ENCODE measurements at regions not wholly inside any gene's neighbourhood (a gene's known extent, or its start where the extent isn't known, plus 50 kb on each side); places are given as distances from the start of the nearest gene placed in this dataset.

DNA sequence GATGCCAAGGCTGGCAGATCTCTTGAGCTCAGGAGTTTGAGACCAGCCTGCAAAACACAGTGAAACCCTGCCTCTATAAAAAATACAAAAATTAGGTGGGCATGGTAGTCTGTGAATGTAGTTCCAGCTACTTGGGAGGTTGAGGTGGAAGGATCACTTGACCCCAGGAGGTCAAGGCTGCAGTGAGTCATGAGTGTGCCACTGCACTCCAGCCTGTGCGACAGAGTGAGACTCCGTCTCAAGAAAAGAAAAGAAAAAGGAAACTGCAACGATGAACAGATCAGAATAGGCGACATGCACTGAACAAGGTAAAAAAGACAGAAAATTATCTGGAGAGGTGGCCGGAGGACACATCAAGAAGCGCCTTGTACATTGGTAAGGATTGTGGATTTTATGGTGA, 273.7 kb upstream of the AMIGO2 start:
- Histone ChIP-seq H3K4me1 (no peaks in the 10 kb centered on the region), H3K27ac (no peak overlapping the region), H3K4me3 (no peak overlapping the region), H3K9me3 (no peaks in the 10 kb centered on the region), H3K27me3 (no peaks in the 10 kb centered on the region), H3K36me3 (no peaks in the 10 kb centered on the region)
- intact Hi-C loops (cut with DNase I), result no loop called here
- DNase-seq (ENCODE audit: low spot score in 2 of 2), result no peak
- TF ChIP-seq, protein P1, sequence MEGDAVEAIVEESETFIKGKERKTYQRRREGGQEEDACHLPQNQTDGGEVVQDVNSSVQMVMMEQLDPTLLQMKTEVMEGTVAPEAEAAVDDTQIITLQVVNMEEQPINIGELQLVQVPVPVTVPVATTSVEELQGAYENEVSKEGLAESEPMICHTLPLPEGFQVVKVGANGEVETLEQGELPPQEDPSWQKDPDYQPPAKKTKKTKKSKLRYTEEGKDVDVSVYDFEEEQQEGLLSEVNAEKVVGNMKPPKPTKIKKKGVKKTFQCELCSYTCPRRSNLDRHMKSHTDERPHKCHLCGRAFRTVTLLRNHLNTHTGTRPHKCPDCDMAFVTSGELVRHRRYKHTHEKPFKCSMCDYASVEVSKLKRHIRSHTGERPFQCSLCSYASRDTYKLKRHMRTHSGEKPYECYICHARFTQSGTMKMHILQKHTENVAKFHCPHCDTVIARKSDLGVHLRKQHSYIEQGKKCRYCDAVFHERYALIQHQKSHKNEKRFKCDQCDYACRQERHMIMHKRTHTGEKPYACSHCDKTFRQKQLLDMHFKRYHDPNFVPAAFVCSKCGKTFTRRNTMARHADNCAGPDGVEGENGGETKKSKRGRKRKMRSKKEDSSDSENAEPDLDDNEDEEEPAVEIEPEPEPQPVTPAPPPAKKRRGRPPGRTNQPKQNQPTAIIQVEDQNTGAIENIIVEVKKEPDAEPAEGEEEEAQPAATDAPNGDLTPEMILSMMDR (IDR thresholded peaks at IDR 0.05), result no peak

DNA sequence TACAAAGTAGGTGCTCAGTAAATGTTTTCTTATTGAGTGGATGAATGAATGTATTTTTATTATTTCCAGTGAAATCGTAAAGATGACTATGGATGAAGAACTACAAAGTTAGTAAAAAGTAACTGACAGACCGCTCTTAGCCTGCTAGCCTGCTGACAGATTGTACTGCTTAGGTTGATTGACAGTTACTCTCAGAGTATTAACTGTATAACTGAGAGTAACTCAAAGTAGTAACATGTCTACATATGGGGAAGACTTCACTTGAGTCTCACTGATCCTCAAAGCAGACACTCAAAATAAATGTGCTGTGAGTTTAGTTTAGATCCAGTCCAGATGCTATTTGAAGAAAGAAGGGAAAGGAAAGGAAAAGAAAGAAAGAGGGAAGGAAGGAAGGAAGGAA, 272.3 kb upstream of the AMIGO2 start:
- no peaks in the 10 kb centered on the region for H3K4me1 ChIP-seq
- no peak for DNase-seq (ENCODE audit: low spot score in 2 of 2)
- H3K9me3 ChIP-seq, result no peaks in the 10 kb centered on the region
- no peak overlapping the region for H3K4me3 ChIP-seq
- H3K36me3 ChIP-seq, result no peaks in the 10 kb centered on the region
- no peak overlapping the region for H3K27ac ChIP-seq
- no peaks in the 10 kb centered on the region for H3K27me3 ChIP-seq
- TF ChIP-seq, protein P1 (IDR thresholded peaks at IDR 0.05), result no peak
- intact Hi-C loops (cut with DNase I), result no loop called here

DNA sequence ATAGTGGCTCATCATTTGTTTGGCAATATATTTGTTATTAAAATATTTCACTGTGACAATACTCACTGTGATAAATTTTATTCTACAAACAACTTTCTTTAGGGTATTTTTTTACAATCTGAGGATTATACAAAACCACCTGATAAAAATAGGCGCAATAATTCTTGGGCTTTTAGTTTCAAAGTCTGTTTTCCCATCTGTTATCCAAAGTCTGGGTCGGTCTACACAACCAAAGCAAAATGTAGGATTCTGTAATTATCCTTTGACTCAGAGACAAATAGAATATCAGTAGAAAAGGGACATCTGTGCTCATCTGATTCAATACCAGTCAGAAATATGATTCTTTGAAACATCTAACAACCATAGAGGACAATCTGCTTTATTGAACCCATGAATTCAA, 271.8 kb upstream of the AMIGO2 start:
- Histone ChIP-seq H3K4me3 (no peak overlapping the region), H3K27me3 (no peaks in the 10 kb centered on the region), H3K4me1 (no peaks in the 10 kb centered on the region), H3K36me3 (no peaks in the 10 kb centered on the region), H3K27ac (no peak overlapping the region), H3K9me3 (no peaks in the 10 kb centered on the region)
- TF ChIP-seq, protein P1 (IDR thresholded peaks at IDR 0.05), result no peak
- no peak for DNase-seq (ENCODE audit: low spot score in 2 of 2)
- intact Hi-C loops (cut with DNase I), result no loop called here

DNA sequence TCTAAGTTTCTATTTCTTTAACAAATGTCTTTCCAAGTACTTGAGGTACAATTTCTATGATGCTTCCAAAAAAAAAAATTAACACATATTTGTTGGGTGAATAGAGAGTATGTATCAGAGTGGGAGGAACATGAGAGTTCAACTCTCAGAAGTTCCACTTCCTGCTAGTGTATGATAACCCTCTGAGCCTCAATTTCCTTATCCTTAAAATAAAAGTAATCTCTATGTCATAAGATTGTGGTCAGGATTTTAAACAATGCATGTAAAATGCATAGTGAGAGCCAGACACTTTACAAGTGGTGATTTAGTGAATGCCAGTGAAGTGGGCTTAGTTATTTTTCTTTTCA, 270.3 kb upstream of the AMIGO2 start:
- H3K4me3 ChIP-seq, result no peak overlapping the region
- no peak overlapping the region for H3K27ac ChIP-seq
- TF ChIP-seq, protein P1 (IDR thresholded peaks at IDR 0.05), result no peak
- no peak for DNase-seq (ENCODE audit: low spot score in 2 of 2)
- H3K27me3 ChIP-seq, result no peaks in the 10 kb centered on the region
- H3K4me1 ChIP-seq, result no peaks in the 10 kb centered on the region
- H3K9me3 ChIP-seq, result no peaks in the 10 kb centered on the region
- intact Hi-C loops (cut with DNase I), result no loop called here
- H3K36me3 ChIP-seq, result no peaks in the 10 kb centered on the region

DNA sequence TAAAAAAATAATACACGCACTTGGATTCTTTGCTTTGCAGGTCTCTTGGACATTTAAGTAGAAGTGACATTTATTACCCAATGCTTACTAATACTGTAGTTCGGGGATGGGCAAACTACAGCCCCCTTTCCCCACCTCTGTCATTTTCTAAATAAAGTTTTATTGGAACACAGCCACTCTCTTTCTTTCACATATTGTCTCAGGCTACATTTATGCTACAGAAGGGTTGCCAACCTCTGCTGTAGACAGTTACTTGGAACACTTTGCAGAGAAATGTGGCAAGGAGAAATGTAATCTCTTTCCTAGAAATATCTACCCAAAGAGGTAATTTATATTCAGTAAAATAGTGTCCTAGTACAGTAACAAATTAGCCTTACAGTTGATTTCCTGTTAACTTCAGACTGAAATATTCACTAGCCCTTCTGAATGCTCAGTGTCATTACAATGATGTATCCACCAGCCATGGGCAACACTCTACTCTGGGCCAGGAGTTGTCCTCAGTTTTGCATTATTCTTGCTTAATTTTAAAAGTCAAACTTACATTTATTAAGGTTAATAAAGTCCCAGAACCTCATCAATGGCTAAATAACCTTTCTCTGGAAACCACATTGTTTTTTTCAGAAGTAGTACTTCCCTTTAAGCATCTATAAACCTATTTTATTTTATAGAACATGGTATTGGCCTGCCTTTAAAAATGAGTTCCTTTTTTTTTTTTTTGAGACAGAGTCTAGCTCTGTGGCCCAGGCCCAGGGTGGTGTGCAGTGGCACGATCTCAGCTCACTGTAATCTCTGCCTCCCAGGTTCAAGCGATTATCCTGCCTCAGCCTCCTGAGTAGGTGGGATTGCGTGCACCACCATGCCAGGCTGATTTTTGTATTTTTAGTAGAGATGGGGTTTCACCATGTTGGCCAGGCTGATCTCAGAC, 269.6 kb upstream of the AMIGO2 start:
- H3K27ac ChIP-seq, result no peak overlapping the region
- H3K36me3 ChIP-seq, result no peaks in the 10 kb centered on the region
- H3K9me3 ChIP-seq, result no peaks in the 10 kb centered on the region
- TF ChIP-seq, protein P1 (IDR thresholded peaks at IDR 0.05), result no peak
- no peak overlapping the region for H3K4me3 ChIP-seq
- H3K4me1 ChIP-seq, result no peaks in the 10 kb centered on the region
- H3K27me3 ChIP-seq, result no peaks in the 10 kb centered on the region
- intact Hi-C loops (cut with DNase I), result no loop called here
- DNase-seq (ENCODE audit: low spot score in 2 of 2), result no peak

Measured in ascending aorta (tissue), 2 donors.